Endothelial cell of umbilical vein (primary cell): ENCODE measurements at regions not wholly inside any gene's neighbourhood (a gene's known extent, or its start where the extent isn't known, plus 50 kb on each side); places are given as distances from the start of the nearest gene placed in this dataset.

Source experiments
- BruUV-seq: library from RNA; stranded (reverse); fragments of 400-500 nt; replicated peaks from 2 replicates; lab custom pipeline; 2021; lab: Mats Ljungman, UMichigan
- CTCF ChIA-PET: fragments of 300-600, 350-600 bp; sonication (Branson Sonifier 250); formaldehyde crosslinking; loops from one replicate; lab custom pipeline; 2021; ENCODE audit warnings: antibody characterized with exemption, inconsistent platforms; lab: Charles Lee
- POLR2A ChIA-PET: fragments of 300-600, 350-600 bp; sonication (Branson Sonifier 250); formaldehyde crosslinking; loops from one replicate; lab custom pipeline; 2021; ENCODE audit warnings: antibody characterized with exemption, inconsistent platforms; lab: Charles Lee
- DNase-seq: peaks from one replicate; pipeline ENCODE4 v3.0.0-alpha.2; 2011; ENCODE audit warnings: low read depth, low spot score
- FAIRE-seq: peaks from 2 replicates; lab custom pipeline; 2011; peaks lifted over from hg19 to GRCh38; lab: Jason Lieb, UNC
- H2AFZ ChIP-seq: 2 replicates; pipeline ENCODE4 v1.6.0; 2012; ENCODE audit warnings: low read depth, low read length, control low read depth, inconsistent platforms
- H3K27ac ChIP-seq: 2 replicates; pipeline ENCODE4 v1.5.1; 2011; ENCODE audit warnings: low read depth, mild to moderate bottlenecking, control low read depth, low read length, moderate library complexity; ENCODE audit not compliant: insufficient read depth
- H3K27me3 ChIP-seq, 2 experiments: 2 replicates each; pipeline versions ENCODE4 v1.6.0 to v1.6.1; 2011; ENCODE audit warnings: low read length in 2 of 2, mixed read lengths in 1 of 2; ENCODE audit not compliant: control insufficient read depth in 2 of 2, insufficient read depth in 2 of 2
- H3K36me3 ChIP-seq, 2 experiments: 2 replicates in 1 of 2; 3 replicates in 1 of 2; pipeline ENCODE4 v1.5.1; 2011; ENCODE audit warnings: low read length in 2 of 2, mild to moderate bottlenecking in 1 of 2, moderate library complexity in 1 of 2; ENCODE audit not compliant: control insufficient read depth in 2 of 2, insufficient read depth in 2 of 2; ENCODE audit errors: extremely low read depth in 1 of 2
- H3K4me1 ChIP-seq: 3 replicates; pipeline ENCODE4 v1.5.1; 2011; ENCODE audit warnings: mild to moderate bottlenecking, low read length; ENCODE audit not compliant: control insufficient read depth, insufficient read depth; ENCODE audit errors: extremely low read depth
- H3K4me2 ChIP-seq: 2 replicates; pipeline ENCODE4 v1.6.1; 2011; ENCODE audit warnings: low read length, control low read depth, mixed read lengths; ENCODE audit not compliant: insufficient read depth
- H3K4me3 ChIP-seq, 3 experiments: fragments of 200-600 bp in 1 of 3; sonication (generic), shearing (Covaris generic) in 1 of 3; replicated peaks in 1 of 3; 2 replicates each; pipeline ENCODE4 v1.5.1; 2011 to 2016; ENCODE audit warnings: control low read depth in 3 of 3, low read length in 3 of 3, mild to moderate bottlenecking in 2 of 3, inconsistent platforms in 1 of 3, low read depth in 1 of 3, moderate library complexity in 1 of 3; ENCODE audit not compliant: insufficient read depth in 1 of 3
- H3K79me2 ChIP-seq: 2 replicates; pipeline ENCODE4 v1.6.0; 2012; ENCODE audit warnings: low read length, inconsistent platforms; ENCODE audit not compliant: control insufficient read depth, insufficient read depth
- H3K9ac ChIP-seq: replicated peaks from 2 replicates; pipeline ENCODE3; 2011; ENCODE audit warnings: low read length, control low read depth; ENCODE audit not compliant: insufficient read depth; ENCODE audit errors: extremely low read depth
- H3K9me1 ChIP-seq: replicated peaks from 3 replicates; pipeline ENCODE4 v1.6.0; 2011; ENCODE audit warnings: mild to moderate bottlenecking, low read length; ENCODE audit not compliant: control insufficient read depth, insufficient read depth; ENCODE audit errors: extremely low read depth
- H3K9me3 ChIP-seq: replicated peaks from 2 replicates; pipeline ENCODE4 v1.5.1; 2012; ENCODE audit warnings: low read length, inconsistent platforms; ENCODE audit not compliant: control insufficient read depth, insufficient read depth
- H4K20me1 ChIP-seq: replicated peaks from 2 replicates; pipeline ENCODE3; 2011; ENCODE audit warnings: mild to moderate bottlenecking, low read length; ENCODE audit not compliant: control insufficient read depth, insufficient read depth; ENCODE audit errors: extremely low read depth
- EZH2 ChIP-seq: IDR thresholded peaks from 2 replicates; pipeline ENCODE4 v1.6.1; 2012; ENCODE audit warnings: borderline replicate concordance, low read depth, mild to moderate bottlenecking, moderate library complexity, low read length, inconsistent platforms; ENCODE audit not compliant: severe bottlenecking
- FOS ChIP-seq: IDR thresholded peaks from 2 replicates; pipeline ENCODE4 v1.6.1; 2011; ENCODE audit warnings: mild to moderate bottlenecking, low read length, moderate library complexity, borderline replicate concordance; ENCODE audit not compliant: insufficient read depth
- GATA2 ChIP-seq: IDR thresholded peaks from 2 replicates; pipeline ENCODE4 v1.7.0; 2011; ENCODE audit warnings: low read depth, mild to moderate bottlenecking, moderate library complexity, mixed read lengths, low read length; ENCODE audit not compliant: insufficient read length, insufficient read depth
- JUN ChIP-seq: IDR thresholded peaks from 2 replicates; pipeline ENCODE4 v1.6.1; 2011; ENCODE audit warnings: borderline replicate concordance, low read depth; ENCODE audit not compliant: insufficient read length, insufficient read depth
- MYC ChIP-seq: IDR thresholded peaks from one replicate; pipeline ENCODE4 v1.6.1; 2011; ENCODE audit warnings: mild to moderate bottlenecking, low read depth, low read length
- POLR2A ChIP-seq: IDR thresholded peaks from 2 replicates; pipeline ENCODE4 v1.6.1; 2012; ENCODE audit warnings: low read depth, mild to moderate bottlenecking, control low read depth, low read length
- POLR2AphosphoS5 ChIP-seq: IDR thresholded peaks from 2 replicates; pipeline ENCODE4 v1.6.1; 2012; ENCODE audit warnings: low read depth, mild to moderate bottlenecking, control low read depth, low read length, moderate library complexity; ENCODE audit not compliant: insufficient read depth
- dilution Hi-C: fragments of 300-500 bp; cut with MboI; formaldehyde crosslinking; loops from one replicate; pipeline ENCODE4 v1.15.0; 2019; ENCODE audit warnings: low sequenced_read_pairs; ENCODE audit not compliant: extremely low pct_ligation_motif_present
- intact Hi-C: fragments of 100-400 bp; cut with micrococcal nuclease; formaldehyde crosslinking; loops from one replicate; pipeline ENCODE4 v1.10.0; 2022
- TF ChIP-seq, protein P1 (sequence below), 2 donors: IDR thresholded peaks; 1 replicate in 1 of 2; 2 replicates in 1 of 2; pipeline ENCODE4 v1.5.1; 2011; ENCODE audit warnings: low read length in 2 of 2, mild to moderate bottlenecking in 2 of 2, moderate library complexity in 2 of 2, control low read depth in 1 of 2, inconsistent platforms in 1 of 2, low read depth in 1 of 2; ENCODE audit not compliant: insufficient read depth in 1 of 2; ENCODE audit errors: extremely low read depth in 1 of 2
- TF ChIP-seq, protein P2 (sequence below): IDR thresholded peaks from 2 replicates; pipeline ENCODE4 v1.6.1; 2011; ENCODE audit not compliant: insufficient read depth, insufficient read length

DNA sequence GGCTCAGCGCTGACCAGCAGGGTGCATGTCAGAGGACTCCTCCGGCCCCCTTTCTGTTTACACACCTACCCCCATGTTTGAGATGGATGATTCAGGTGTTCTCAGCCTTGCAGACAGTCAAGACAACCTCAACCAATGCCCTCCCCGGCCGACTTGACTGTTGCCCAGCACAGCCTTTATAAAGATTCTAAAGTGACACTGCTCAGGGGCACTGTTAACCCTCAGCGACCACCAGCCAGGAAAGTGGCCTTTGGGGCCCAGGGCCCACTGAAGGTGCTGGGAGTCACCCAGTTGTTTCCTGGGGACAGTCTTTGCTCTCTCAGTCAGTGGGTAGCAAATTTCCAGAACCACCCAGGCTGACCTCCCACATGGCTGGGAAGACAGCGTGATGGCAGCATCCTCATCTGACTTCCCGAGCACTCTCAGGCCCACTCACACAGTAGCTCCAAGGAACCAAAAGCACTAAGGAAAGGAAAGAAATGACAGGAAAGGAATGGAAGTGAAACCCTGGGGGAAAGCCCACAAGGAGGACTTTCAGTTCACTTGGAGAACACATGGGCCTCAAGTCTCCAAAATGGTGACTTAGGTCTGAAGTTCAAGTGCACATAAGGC lies 128.4 kb downstream of the ASB7 start:
- Histone ChIP-seq H3K9me3 (no peaks in the 10 kb centered on the region), H4K20me1 (no peaks in the 10 kb centered on the region), H3K9ac (no peak overlapping the region), H3K27me3 (no peaks in the 10 kb centered on the region), H3K4me1 (no peaks in the 10 kb centered on the region), H3K27ac (no peak overlapping the region), H3K4me3 (no peak overlapping the region), H3K4me2 (no peak overlapping the region), H3K9me1 (no peaks in the 10 kb centered on the region), H3K36me3 (no peaks in the 10 kb centered on the region), H2AFZ (no peak overlapping the region), H3K79me2 (no peaks in the 10 kb centered on the region)
- FAIRE-seq (no peak), DNase-seq (no peak)
- CTCF ChIA-PET = no interaction called here
- POLR2A ChIA-PET = no interaction called here
- dilution Hi-C loops = no loop called here
- TF ChIP-seq EZH2 (no peak), POLR2A (no peak), JUN (no peak), MYC (no peak), GATA2 (no peak), FOS (no peak), POLR2AphosphoS5 (no peak)
- TF ChIP-seq, protein P1, sequence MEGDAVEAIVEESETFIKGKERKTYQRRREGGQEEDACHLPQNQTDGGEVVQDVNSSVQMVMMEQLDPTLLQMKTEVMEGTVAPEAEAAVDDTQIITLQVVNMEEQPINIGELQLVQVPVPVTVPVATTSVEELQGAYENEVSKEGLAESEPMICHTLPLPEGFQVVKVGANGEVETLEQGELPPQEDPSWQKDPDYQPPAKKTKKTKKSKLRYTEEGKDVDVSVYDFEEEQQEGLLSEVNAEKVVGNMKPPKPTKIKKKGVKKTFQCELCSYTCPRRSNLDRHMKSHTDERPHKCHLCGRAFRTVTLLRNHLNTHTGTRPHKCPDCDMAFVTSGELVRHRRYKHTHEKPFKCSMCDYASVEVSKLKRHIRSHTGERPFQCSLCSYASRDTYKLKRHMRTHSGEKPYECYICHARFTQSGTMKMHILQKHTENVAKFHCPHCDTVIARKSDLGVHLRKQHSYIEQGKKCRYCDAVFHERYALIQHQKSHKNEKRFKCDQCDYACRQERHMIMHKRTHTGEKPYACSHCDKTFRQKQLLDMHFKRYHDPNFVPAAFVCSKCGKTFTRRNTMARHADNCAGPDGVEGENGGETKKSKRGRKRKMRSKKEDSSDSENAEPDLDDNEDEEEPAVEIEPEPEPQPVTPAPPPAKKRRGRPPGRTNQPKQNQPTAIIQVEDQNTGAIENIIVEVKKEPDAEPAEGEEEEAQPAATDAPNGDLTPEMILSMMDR (IDR thresholded peaks at IDR 0.05; ENCODE audit: extremely low read depth in 1 of 2, insufficient read depth in 1 of 2, low read depth in 1 of 2, low read length in 2 of 2) = no peak
- TF ChIP-seq, protein P2, sequence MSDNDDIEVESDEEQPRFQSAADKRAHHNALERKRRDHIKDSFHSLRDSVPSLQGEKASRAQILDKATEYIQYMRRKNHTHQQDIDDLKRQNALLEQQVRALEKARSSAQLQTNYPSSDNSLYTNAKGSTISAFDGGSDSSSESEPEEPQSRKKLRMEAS = no peak
- no TSS peak for BruUV-seq
- intact Hi-C loops = no loop called here
